Thymus (tissue), 11 donors: ENCODE measurements at regions not wholly inside any gene's neighbourhood (a gene's known extent, or its start where the extent isn't known, plus 50 kb on each side); places are given as distances from the start of the nearest gene placed in this dataset.

ENCODE experiments used
- DNase-seq, 9 donors: peaks; one replicate each; pipeline ENCODE4 v3.0.0-alpha.2; 2013; ENCODE audit warnings: low spot score in 9 of 9, low read depth in 6 of 9, missing footprints in 1 of 9
- H3K27ac ChIP-seq, 2 donors: one replicate each; pipeline ENCODE4 v1.5.1; 2013; ENCODE audit warnings: control low read depth in 1 of 2, low read depth in 1 of 2, low read length in 1 of 2, mild to moderate bottlenecking in 1 of 2, moderate library complexity in 1 of 2
- H3K27me3 ChIP-seq, 2 donors: one replicate each; pipeline ENCODE4 v1.5.1; 2013; ENCODE audit warnings: low read length in 1 of 2; ENCODE audit not compliant: control insufficient read depth in 2 of 2, insufficient read depth in 1 of 2
- H3K36me3 ChIP-seq, 2 donors: one replicate each; pipeline ENCODE4 v1.5.1; 2013; ENCODE audit warnings: low read length in 1 of 2, mild to moderate bottlenecking in 1 of 2, moderate library complexity in 1 of 2; ENCODE audit not compliant: control insufficient read depth in 2 of 2, insufficient read depth in 2 of 2
- H3K4me1 ChIP-seq, 2 donors: one replicate each; pipeline ENCODE4 v1.5.1; 2013; ENCODE audit warnings: low read length in 2 of 2; ENCODE audit not compliant: control insufficient read depth in 2 of 2, insufficient read depth in 2 of 2
- H3K4me3 ChIP-seq, 2 donors: one replicate each; pipeline ENCODE4 v1.5.1; 2013; ENCODE audit warnings: low read length in 2 of 2, control low read depth in 1 of 2, mild to moderate bottlenecking in 1 of 2
- H3K9me3 ChIP-seq, 2 donors: one replicate each; pipeline ENCODE4 v1.5.1; 2013; ENCODE audit warnings: low read length in 1 of 2, mild to moderate bottlenecking in 1 of 2; ENCODE audit not compliant: control insufficient read depth in 2 of 2, insufficient read depth in 1 of 2
- WGBS: extraction: QIAGEN DNeasy Blood & Tissue Kit; methylation state at CpG from one replicate; pipeline ENCODE4 v1.1.7; 2013; 5-methylcytosine and 5-hydroxymethylcytosine counted together
- donor health status: healthy.

DNA sequence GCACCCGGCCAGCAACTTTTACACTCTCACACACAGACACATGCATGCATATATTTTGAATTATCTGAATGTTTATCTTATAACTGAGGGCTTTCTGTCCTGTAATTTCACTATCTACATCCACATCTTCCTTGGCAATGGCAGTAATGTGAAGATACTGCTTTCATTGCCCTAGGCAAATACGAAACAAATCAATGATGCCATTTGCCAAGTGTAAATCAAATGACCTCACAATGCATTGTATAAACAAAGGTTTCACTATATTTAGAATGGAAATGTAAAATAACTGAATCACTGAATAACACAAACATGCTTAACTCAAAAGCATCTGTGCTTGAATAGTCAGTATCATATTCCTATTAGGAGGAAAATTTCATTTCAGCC, 455.6 kb downstream of the TBL1XR1 start:
- no peaks in the 10 kb centered on the region for H3K9me3 ChIP-seq
- H3K36me3 ChIP-seq, result no peaks in the 10 kb centered on the region
- no peaks in the 10 kb centered on the region for H3K4me1 ChIP-seq
- no peak overlapping the region for H3K27ac ChIP-seq
- no peak overlapping the region for H3K4me3 ChIP-seq
- no peaks in the 10 kb centered on the region for H3K27me3 ChIP-seq
- DNase-seq, result no peak
- WGBS, result 89% methylated on average over 2 of the region's 2 CpGs

DNA sequence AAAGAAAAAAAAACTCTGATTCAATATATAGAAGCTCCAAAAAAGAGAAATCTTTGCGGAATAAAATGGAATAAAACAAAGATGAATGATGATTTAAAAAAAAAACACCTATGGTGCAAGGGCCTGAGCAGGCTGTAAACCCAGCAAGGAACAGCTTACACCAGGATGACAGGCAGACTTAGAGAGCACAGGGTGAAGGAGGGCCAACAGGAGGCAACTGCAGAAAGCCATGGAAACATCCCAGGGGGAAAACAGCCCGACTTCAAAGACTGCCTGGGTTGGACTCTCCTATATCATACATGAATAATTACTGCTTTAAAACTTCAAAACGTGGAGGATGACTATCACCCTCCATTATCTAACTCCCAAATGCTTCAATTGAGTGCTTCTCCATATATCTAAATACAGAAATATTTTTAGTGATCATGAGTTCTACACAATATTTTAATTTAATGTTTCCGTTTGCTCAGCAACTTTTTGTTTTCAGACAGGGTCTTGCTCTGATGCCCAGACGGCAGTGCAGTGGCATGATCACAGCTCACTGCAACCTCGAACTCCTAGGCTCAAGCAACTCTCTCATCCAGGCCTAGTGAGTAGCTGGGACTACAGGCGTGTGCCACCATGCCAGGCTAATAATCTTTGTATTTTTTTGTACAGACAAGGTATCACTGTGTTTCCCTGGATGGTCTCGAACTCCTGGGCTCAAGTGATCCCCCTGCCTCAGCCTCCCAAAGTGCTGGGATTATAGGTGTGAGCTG, 456.2 kb downstream of the TBL1XR1 start:
- WGBS, result 81% methylated on average over 8 of the region's 8 CpGs

DNA sequence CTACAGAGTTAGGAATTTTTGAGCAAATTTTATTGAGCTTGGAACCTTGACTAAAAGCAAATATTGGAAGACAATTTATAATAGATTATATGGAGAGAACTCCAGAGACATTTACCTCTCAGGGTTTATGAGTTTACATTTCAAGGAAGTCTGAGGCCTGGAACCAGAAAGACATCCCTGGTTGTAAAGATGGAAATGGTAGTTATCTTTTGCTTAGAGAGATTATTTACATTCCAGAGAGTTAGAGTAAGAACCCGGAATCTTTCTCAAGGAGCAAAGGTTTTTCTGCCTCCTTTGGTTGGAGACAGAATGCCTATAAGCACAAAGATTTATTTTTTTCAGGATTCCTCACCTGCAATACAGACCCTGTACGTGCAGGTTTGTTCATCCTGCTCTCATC, 458.1 kb downstream of the TBL1XR1 start:
- Histone ChIP-seq H3K27ac (no peak overlapping the region), H3K36me3 (no peaks in the 10 kb centered on the region), H3K4me1 (no peaks in the 10 kb centered on the region), H3K27me3 (no peaks in the 10 kb centered on the region), H3K4me3 (no peak overlapping the region), H3K9me3 (no peaks in the 10 kb centered on the region)
- no peak for DNase-seq
- 87% methylated on average over 2 of the region's 2 CpGs for WGBS

More for the DNA sequence above, 456.2 kb downstream of the TBL1XR1 start:
- Histone ChIP-seq H3K9me3 (no peaks in the 10 kb centered on the region), H3K4me1 (no peaks in the 10 kb centered on the region), H3K4me3 (no peak overlapping the region), H3K27ac (no peak overlapping the region), H3K27me3 (no peaks in the 10 kb centered on the region), H3K36me3 (no peaks in the 10 kb centered on the region)
- no peak for DNase-seq

DNA sequence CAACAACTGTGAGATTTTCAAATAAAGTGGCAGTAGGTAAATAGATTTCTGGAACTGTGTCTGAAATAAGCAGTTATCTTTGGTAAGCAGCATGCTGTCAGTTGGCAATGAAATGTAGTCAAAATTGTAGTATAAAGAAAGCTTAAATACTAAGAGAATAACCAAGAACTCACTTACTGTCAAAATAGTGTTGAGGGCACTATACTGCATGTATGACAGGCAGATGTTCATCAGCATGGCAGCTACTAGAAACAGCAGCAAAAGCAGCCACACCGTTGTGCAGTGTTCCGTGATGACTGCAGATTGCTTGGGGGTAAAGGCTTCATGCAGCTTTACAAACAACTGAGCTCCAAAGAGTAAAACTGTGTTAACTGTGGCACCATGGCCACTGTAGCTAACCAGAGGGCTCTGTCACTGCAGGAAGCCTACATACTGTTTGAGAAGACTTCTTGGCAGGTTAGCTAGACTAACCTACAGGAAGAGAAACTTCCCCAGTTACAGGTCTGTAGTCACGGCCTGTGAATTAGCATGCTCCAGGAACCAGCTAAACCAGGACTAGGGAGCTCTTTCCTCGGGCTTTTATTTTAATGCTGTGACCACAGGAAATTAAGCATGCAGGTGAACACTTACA, 459.7 kb downstream of the TBL1XR1 start:
- H3K4me3 ChIP-seq, result no peak overlapping the region
- H3K36me3 ChIP-seq, result no peaks in the 10 kb centered on the region
- no peak overlapping the region for H3K27ac ChIP-seq
- WGBS, result 83% methylated on average over 4 of the region's 4 CpGs
- no peaks in the 10 kb centered on the region for H3K9me3 ChIP-seq
- no peaks in the 10 kb centered on the region for H3K27me3 ChIP-seq
- no peaks in the 10 kb centered on the region for H3K4me1 ChIP-seq
- DNase-seq, result no peak

DNA sequence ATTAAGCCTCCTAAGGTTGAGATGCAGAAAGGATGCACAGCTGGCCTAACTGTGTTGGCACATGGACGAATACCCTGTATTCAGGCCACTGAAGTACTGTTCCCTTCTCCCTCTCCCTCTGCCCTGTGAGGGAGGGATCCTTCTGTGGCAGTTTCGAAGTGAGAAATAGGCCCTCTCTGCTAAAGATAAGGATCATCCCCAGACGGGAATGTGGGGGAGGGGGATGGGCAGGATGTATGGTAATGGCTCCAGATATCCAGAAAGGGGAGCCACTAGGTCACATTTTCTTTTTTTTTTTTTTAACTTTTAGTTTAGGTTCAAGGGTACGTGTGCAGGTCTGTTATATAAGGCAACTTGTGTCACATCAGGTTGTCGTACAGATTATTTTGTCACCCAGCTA, 463.1 kb downstream of the TBL1XR1 start:
- 87% methylated on average over 5 of the region's 5 CpGs for WGBS
- Histone ChIP-seq H3K27ac (no peak overlapping the region), H3K36me3 (no peaks in the 10 kb centered on the region), H3K4me1 (no peaks in the 10 kb centered on the region), H3K27me3 (no peaks in the 10 kb centered on the region), H3K4me3 (no peak overlapping the region), H3K9me3 (peaks cover 0 to 3% of the 10 kb centered on the region in 2 donors)
- no peak for DNase-seq

DNA sequence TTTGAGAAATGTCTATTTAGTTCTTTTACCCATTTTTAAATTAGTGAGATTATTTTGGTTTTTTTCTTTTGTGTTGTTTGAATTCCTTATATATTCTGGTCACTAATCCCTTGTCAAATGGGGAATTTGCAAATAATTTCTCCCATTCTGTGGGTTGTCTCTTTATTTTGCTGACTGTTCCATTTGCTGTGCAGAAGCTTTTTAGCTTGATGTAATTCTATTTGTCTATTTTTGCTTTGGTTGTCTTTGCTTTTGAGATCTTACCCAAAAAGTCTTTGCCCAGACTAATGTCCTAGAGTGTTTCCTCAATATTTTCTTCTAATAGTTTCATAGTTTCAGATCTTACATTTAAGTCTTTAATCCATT, 472.9 kb downstream of the TBL1XR1 start:
- Histone ChIP-seq H3K27ac (no peak overlapping the region), H3K27me3 (no peaks in the 10 kb centered on the region), H3K4me3 (no peak overlapping the region), H3K36me3 (no peaks in the 10 kb centered on the region), H3K4me1 (no peaks in the 10 kb centered on the region), H3K9me3 (no peaks in the 10 kb centered on the region)
- DNase-seq, result no peak

DNA sequence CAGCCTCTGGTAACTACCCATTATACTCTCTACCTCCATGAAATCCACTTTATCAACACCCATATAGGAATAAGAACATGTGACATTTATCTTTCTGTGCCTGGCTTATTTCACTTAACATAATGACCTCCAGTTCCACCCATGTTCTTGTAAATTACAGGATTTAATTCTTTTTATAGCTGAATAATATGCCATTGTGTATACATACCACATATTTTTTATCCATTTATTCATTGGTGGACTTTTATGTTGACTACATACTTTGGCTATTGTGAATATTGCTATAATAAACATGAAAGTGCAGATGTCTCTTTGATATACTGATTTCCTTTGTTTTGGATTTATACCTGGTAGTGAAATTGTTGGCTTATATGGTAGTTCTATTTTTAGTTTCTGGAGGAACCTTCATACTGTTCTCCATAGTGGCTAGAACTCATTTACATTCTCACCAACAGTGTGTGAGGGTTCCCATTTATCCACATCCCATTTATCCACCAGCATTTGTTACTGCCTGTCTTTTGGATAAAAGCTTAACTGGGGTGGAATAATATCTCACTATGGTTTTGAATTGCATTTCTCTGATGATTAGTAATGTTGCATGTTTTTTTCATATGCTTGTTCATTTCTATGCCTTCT, 473.4 kb downstream of the TBL1XR1 start:
- Histone ChIP-seq H3K4me3 (no peak overlapping the region), H3K4me1 (no peaks in the 10 kb centered on the region), H3K9me3 (no peaks in the 10 kb centered on the region), H3K27me3 (no peaks in the 10 kb centered on the region), H3K36me3 (no peaks in the 10 kb centered on the region), H3K27ac (no peak overlapping the region)
- no peak for DNase-seq

DNA sequence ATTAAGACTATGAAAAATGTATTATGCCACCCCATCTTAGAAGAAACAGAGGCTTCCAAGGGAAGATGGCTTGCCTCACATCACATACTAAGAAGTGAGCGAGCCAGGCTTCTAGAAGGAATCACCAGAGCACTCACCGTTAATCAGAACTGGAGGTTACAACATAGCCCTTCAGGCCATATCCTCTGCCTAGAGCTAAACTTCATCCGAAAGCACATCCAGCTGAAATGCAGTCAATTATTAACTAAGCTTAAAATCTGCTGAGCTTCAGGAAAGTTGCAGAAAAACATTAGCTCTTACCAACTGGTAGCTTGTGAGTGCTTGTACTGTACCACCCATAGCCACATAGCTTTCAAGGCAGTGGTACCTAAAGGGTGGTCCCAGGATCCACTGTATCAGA, 483.2 kb downstream of the TBL1XR1 start:
- WGBS, result 96% methylated on average over 3 of the region's 3 CpGs
- Histone ChIP-seq H3K27ac (no peak overlapping the region), H3K36me3 (no peaks in the 10 kb centered on the region), H3K4me1 (no peaks in the 10 kb centered on the region), H3K27me3 (no peaks in the 10 kb centered on the region), H3K9me3 (no peaks in the 10 kb centered on the region), H3K4me3 (no peak overlapping the region)
- no peak for DNase-seq

DNA sequence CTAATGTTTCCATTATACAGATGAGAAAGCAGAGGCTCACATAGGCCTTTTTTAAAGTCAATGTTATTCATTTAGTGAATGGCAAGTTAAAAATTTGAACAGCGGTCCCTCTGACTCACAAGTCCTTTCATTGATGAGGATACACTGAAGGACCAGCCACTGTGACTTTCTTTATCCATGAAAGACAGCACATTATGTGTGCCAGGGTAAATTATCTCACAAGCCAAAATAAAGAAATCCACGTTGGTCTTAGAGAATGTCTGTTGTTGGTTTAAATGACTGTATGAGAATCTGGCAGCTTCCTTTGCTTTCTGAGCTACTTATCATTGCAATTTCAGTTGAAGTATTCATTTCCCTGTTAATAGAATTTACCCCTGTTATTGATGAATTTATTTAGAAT, 485.1 kb downstream of the TBL1XR1 start:
- WGBS, result 84% methylated on average over 2 of the region's 2 CpGs
- no peak overlapping the region for H3K27ac ChIP-seq
- DNase-seq, result no peak
- no peaks in the 10 kb centered on the region for H3K9me3 ChIP-seq
- H3K4me3 ChIP-seq, result no peak overlapping the region
- no peaks in the 10 kb centered on the region for H3K27me3 ChIP-seq
- no peaks in the 10 kb centered on the region for H3K4me1 ChIP-seq
- no peaks in the 10 kb centered on the region for H3K36me3 ChIP-seq
